Heart right ventricle (tissue), 16 donors: ENCODE measurements at regions not wholly inside any gene's neighbourhood (a gene's known extent, or its start where the extent isn't known, plus 50 kb on each side); places are given as distances from the start of the nearest gene placed in this dataset.

Experiments
- ATAC-seq, 8 donors: fragments of 200-7000 bp; cut with Tn5 transposase; one replicate each; pipeline ENCODE4 v1.9.1; 2020; ENCODE audit warnings: mild to moderate bottlenecking in 8 of 8, moderate library complexity in 8 of 8, moderate number of reproducible peaks in 1 of 8
- DNase-seq, 2 donors: peaks; one replicate each; pipeline ENCODE4 v3.0.0-alpha.2; 2020
- H3K27ac ChIP-seq, 10 donors: fragments of 200-600 bp; sonication (generic) in 2 of 10; one replicate each; pipeline versions ENCODE4 v1.5.0 to v1.8.0; 2020 to 2022; ENCODE audit warnings: mild to moderate bottlenecking in 3 of 10
- H3K27me3 ChIP-seq, 7 donors: fragments of 200-600 bp; one replicate each; pipeline ENCODE4 v1.8.0; 2021 to 2022; ENCODE audit warnings: mild to moderate bottlenecking in 2 of 7
- H3K36me3 ChIP-seq, 9 donors: fragments of 200-600 bp; sonication (generic) in 1 of 9; one replicate each; pipeline versions ENCODE4 v1.5.0 to v1.8.0; 2020 to 2022; ENCODE audit warnings: mild to moderate bottlenecking in 2 of 9
- H3K4me1 ChIP-seq, 9 donors: fragments of 200-600 bp; sonication (generic) in 1 of 9; one replicate each; pipeline versions ENCODE4 v1.5.0 to v1.8.0; 2020 to 2022; ENCODE audit warnings: mild to moderate bottlenecking in 4 of 9
- H3K4me3 ChIP-seq, 10 donors: fragments of 200-600 bp; sonication (generic) in 2 of 10; one replicate each; pipeline versions ENCODE4 v1.5.0 to v1.8.0; 2020 to 2022; ENCODE audit warnings: mild to moderate bottlenecking in 7 of 10, moderate library complexity in 2 of 10
- H3K9me3 ChIP-seq, 11 donors: fragments of 200-600 bp in 10 of 11; sonication (generic) in 2 of 11; one replicate each; pipeline versions ENCODE4 v1.5.0 to v1.8.0; 2013 to 2022; ENCODE audit warnings: mild to moderate bottlenecking in 2 of 11, control low read depth in 1 of 11, moderate library complexity in 1 of 11
- WGBS, 2 donors: extraction: QIAGEN DNeasy Blood & Tissue Kit; methylation state at CpG; one replicate each; pipeline ENCODE4 v1.1.7; 2013; ENCODE audit warnings: inconsistent platforms in 1 of 2; 5-methylcytosine and 5-hydroxymethylcytosine counted together
- intact Hi-C, 10 donors: fragments of 100-400 bp; cut with DNase I; formaldehyde crosslinking; loops; one replicate each; pipeline versions ENCODE4 v1.11.1 to v1.14.2; 2022
- TF ChIP-seq, protein P1 (sequence below), 9 donors: fragments of 200-600 bp; sonication (generic) in 2 of 9; IDR thresholded peaks; one replicate each; pipeline versions ENCODE4 v1.5.0 to v1.8.0; 2021 to 2022; ENCODE audit warnings: antibody characterized with exemption in 9 of 9, mild to moderate bottlenecking in 5 of 9, moderate library complexity in 1 of 9
- donor health status: Arrhythmogenic right ventricular cardiomyopathy.
- donor health status: ischemic (EF 13 %, LVEDD 7.1; RV severe dilation, severe dysfunction).
- donor health status: healthy with polysubstance abuse.
- donor health status: DM: no; HTN: yes; CAD: no.
- donor health status: DM: no; HTN: no; CAD: no.
- donor health status: ischemic (EF 25% LVEDD 6.9; RV normal size, moderate dysfunction).
- donor health status: ischemic (EF 25% LVEDD 5.7; RV mildly dilated, moderate dysfunction).
- donor health status: healthy.
- donor health status: DM: yes; HTN: yes; CAD: no.
- donor health status: Ischemic cardiomyopathy.
- donor health status: ischemic (EF 35%, LVEDD 5.7; RV mildly dilated, moderate dysfunction).
- donor health status: nonischemic (EF 11% LVEDD 7.7; RV severe dilation, severe dysfunction).
- donor health status: DM: yes; HTN: yes; CAD: no.
- donor health status: PGD.
- donor health status: ischemic (EF 29% LVEDD 5.4; RV normal size, mild dysfunction).
- donor health status: nonischemic (EF 23%, LVEDD 6.1; RV moderate dilation, normal function).

DNA sequence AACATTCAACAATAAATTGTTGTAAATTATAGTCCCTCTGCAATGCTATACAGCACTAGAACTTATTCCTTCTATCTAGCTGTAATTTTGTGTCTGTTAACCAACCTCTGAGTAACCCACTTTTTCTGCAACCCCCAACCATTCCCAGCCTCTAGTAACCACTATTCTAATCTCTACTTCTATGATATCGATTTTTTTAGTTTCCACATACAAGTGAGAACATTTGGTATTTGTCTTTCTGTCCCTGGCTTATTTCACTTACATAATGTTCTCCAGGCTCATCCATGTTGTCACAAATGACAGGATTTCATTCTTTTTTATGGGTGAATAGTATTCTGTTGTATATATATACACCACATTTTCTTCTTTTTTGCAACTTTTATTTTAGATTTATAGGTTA, 147.6 kb downstream of the MAIP1 start:
- H3K4me3 ChIP-seq, result no peak overlapping the region
- TF ChIP-seq, protein P1, sequence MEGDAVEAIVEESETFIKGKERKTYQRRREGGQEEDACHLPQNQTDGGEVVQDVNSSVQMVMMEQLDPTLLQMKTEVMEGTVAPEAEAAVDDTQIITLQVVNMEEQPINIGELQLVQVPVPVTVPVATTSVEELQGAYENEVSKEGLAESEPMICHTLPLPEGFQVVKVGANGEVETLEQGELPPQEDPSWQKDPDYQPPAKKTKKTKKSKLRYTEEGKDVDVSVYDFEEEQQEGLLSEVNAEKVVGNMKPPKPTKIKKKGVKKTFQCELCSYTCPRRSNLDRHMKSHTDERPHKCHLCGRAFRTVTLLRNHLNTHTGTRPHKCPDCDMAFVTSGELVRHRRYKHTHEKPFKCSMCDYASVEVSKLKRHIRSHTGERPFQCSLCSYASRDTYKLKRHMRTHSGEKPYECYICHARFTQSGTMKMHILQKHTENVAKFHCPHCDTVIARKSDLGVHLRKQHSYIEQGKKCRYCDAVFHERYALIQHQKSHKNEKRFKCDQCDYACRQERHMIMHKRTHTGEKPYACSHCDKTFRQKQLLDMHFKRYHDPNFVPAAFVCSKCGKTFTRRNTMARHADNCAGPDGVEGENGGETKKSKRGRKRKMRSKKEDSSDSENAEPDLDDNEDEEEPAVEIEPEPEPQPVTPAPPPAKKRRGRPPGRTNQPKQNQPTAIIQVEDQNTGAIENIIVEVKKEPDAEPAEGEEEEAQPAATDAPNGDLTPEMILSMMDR (IDR thresholded peaks at IDR 0.05), result no peak
- no peaks in the 10 kb centered on the region for H3K9me3 ChIP-seq
- ATAC-seq, result no peak
- 74 to 83% methylated on average over 1 of the region's 1 CpG for WGBS, 2 donors
- H3K4me1 ChIP-seq, result no peaks in the 10 kb centered on the region
- no peak overlapping the region for H3K27ac ChIP-seq
- DNase-seq, result no peak
- no peaks in the 10 kb centered on the region for H3K36me3 ChIP-seq
- intact Hi-C loops, result no loop called here
- H3K27me3 ChIP-seq, result no peaks in the 10 kb centered on the region

DNA sequence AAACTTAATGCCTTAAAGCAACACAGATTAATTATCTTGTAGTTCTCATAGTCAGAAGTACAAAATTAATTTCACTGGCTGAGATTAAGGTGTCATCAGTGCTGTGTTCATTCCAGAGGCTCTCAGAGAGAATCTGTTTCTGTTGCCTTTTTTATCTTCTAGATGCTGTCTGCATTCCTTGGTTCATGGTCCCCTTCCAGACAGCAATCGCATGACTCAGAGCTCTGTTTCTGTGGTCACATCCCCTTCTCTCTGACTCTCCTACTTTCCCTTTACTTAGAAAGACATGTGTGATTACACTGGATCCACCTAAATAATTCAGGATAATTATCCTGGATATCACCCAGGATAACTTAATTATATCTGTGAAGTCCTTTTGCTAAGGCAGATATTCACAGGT, 148.6 kb downstream of the MAIP1 start:
- Histone ChIP-seq H3K4me1 (no peaks in the 10 kb centered on the region), H3K4me3 (no peak overlapping the region), H3K9me3 (no peaks in the 10 kb centered on the region), H3K27me3 (no peaks in the 10 kb centered on the region), H3K36me3 (no peaks in the 10 kb centered on the region), H3K27ac (no peak overlapping the region)
- 80 to 90% methylated on average over 1 of the region's 1 CpG for WGBS, 2 donors
- DNase-seq (no peak), ATAC-seq (no peak)
- intact Hi-C loops, result no loop called here
- TF ChIP-seq, protein P1 (IDR thresholded peaks at IDR 0.05), result no peak

DNA sequence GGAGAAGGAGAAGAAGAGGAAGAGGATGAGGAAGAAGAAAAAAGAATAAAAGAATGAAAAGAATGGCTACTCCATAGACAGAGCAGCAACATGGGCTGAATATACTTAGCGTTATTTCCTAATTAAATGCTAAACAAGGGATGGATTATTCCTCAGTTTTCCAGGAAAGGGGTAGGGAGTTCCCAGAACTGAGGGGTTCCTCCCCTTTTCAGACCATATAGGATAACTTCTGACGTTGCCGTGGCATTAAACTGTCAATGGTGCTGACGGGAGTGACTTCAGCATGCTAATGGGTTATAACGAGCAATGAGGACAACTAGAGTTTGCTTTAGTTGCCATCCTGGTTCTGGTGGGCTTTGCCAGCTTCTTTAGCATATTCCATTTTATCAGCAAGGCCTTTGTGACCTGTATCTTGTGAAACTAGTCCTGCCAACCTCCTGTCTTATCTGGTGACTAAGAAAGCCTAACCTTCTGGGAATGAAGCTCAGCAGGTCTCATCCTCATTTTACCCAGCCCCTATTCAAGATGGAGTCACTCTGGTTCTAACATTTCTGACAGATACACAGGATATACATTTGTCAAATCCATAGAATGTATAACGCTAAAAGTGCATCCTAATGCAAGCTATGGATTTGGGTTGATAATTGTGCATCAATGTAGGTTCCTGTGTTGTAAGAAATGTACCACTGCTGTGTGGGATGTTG, 152.3 kb downstream of the MAIP1 start:
- no peak for DNase-seq
- Histone ChIP-seq H3K36me3 (no peaks in the 10 kb centered on the region), H3K9me3 (no peaks in the 10 kb centered on the region), H3K4me1 (no peaks in the 10 kb centered on the region), H3K4me3 (no peak overlapping the region), H3K27me3 (no peaks in the 10 kb centered on the region), H3K27ac (no peak overlapping the region)
- intact Hi-C loops, result no loop called here
- TF ChIP-seq, protein P1 (IDR thresholded peaks at IDR 0.05), result no peak
- ATAC-seq, result no peak
- WGBS, 2 donors, result 77 to 79% methylated on average over 6 of the region's 6 CpGs

DNA sequence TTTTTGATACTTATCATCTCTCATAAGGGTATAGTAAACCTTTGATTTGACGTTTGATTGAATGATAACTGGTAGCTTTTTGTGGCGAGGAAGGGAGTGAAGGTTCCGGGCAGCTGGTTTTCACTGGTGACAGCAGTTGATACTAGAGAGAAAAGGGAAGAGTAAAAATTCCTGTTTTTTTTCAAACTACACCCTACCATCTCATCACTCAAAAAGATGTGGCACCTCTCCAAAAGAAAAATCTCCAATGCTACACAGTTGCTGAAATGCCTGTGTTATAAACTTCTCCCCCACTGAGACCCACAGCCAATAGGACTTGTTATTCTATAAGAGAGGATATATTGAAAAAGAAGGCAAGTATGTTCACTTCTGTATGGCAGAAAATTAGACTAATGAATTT, 154.0 kb downstream of the MAIP1 start:
- intact Hi-C loops, result no loop called here
- Histone ChIP-seq H3K9me3 (peaks cover 0 to 11% (median 0%) of the 10 kb centered on the region in 11 donors), H3K4me3 (no peak overlapping the region), H3K4me1 (no peaks in the 10 kb centered on the region), H3K36me3 (no peaks in the 10 kb centered on the region), H3K27me3 (no peaks in the 10 kb centered on the region), H3K27ac (no peak overlapping the region)
- no peak for ATAC-seq
- TF ChIP-seq, protein P1 (IDR thresholded peaks at IDR 0.05), result no peak
- no peak for DNase-seq
- 68 to 73% methylated on average over 3 of the region's 3 CpGs for WGBS, 2 donors
